ENCODE measurements at regions not wholly inside any gene's neighbourhood (a gene's known extent, or its start where the extent isn't known, plus 50 kb on each side); places are given as distances from the start of the nearest gene placed in this dataset.
"Not testable (repeated sequence)": the region's sequence is repeated elsewhere in the genome, so short reads cannot be mapped to it uniquely, and the experiment has no call there.

- Histone ChIP-seq H3K4me1 (peaks cover 8% of the 10 kb centered on the region; the same call in 1 of the 2 replicates), H3K4me3 (ENCODE audit: low read depth, low read length) (no peak overlapping the region), H3K36me3 (no peaks in the 10 kb centered on the region), H3K9me3 (no peaks in the 10 kb centered on the region), H3K27me3 (no peaks in the 10 kb centered on the region)
- DNase-seq = no peak
- TF ChIP-seq, protein P1, sequence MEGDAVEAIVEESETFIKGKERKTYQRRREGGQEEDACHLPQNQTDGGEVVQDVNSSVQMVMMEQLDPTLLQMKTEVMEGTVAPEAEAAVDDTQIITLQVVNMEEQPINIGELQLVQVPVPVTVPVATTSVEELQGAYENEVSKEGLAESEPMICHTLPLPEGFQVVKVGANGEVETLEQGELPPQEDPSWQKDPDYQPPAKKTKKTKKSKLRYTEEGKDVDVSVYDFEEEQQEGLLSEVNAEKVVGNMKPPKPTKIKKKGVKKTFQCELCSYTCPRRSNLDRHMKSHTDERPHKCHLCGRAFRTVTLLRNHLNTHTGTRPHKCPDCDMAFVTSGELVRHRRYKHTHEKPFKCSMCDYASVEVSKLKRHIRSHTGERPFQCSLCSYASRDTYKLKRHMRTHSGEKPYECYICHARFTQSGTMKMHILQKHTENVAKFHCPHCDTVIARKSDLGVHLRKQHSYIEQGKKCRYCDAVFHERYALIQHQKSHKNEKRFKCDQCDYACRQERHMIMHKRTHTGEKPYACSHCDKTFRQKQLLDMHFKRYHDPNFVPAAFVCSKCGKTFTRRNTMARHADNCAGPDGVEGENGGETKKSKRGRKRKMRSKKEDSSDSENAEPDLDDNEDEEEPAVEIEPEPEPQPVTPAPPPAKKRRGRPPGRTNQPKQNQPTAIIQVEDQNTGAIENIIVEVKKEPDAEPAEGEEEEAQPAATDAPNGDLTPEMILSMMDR (IDR thresholded peaks at IDR 0.05; ENCODE audit: low read depth, low read length) = no peak
Measured at GRCh38 chr9:89686126-89686525, 81.3 kb downstream of the GADD45G start.

GRCh38 chr9:89686621-89687020 is 81.8 kb downstream of the GADD45G start:
- TF ChIP-seq, protein P1 (IDR thresholded peaks at IDR 0.05; ENCODE audit: low read depth, low read length) = no peak
- DNase-seq = no peak
- H3K27me3 ChIP-seq = no peaks in the 10 kb centered on the region

DNA sequence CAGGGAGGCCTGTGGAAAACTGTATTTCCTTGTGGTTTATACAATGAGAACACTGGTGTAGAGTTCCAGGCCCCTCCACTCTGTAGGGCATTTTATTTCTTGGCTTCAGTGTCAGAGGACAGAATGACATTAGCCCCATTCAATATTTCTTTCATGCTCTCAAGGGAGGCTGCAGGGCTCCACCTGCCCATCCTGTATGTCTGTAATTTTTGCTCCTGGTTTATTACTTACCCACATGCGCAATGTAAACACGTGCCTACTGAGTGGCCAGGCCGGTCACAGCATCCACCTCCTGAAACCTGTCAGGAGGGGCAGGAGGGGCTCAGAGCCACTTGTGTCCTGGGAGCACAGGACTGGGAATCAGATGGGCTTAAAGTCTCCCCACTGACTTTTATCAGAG is 82.4 kb downstream of the GADD45G start:
- Histone ChIP-seq H3K36me3 (no peaks in the 10 kb centered on the region), H3K4me1 (peaks cover 8% of the 10 kb centered on the region; the same call in 1 of the 2 replicates), H3K9me3 (no peaks in the 10 kb centered on the region), H3K27me3 (no peaks in the 10 kb centered on the region), H3K4me3 (ENCODE audit: low read depth, low read length) (no peak overlapping the region)
- TF ChIP-seq, protein P1 (IDR thresholded peaks at IDR 0.05; ENCODE audit: low read depth, low read length) = no peak
- DNase-seq = no peak

More at GRCh38 chr9:89686621-89687020, 81.8 kb downstream of the GADD45G start:
- Histone ChIP-seq H3K9me3 (no peaks in the 10 kb centered on the region), H3K4me1 (peaks cover 8% of the 10 kb centered on the region; the same call in 1 of the 2 replicates), H3K4me3 (ENCODE audit: low read depth, low read length) (no peak overlapping the region), H3K36me3 (no peaks in the 10 kb centered on the region)

GRCh38 chr9:89687848-89688247 is 83.0 kb downstream of the GADD45G start:
- no peaks in the 10 kb centered on the region for H3K9me3 ChIP-seq
- no peak for DNase-seq
- H3K4me1 ChIP-seq = peaks cover 8% of the 10 kb centered on the region; the same call in 1 of the 2 replicates
- H3K36me3 ChIP-seq = no peaks in the 10 kb centered on the region
- H3K27me3 ChIP-seq = no peaks in the 10 kb centered on the region
- H3K4me3 ChIP-seq (ENCODE audit: low read depth, low read length) = no peak overlapping the region
- TF ChIP-seq, protein P1 (IDR thresholded peaks at IDR 0.05; ENCODE audit: low read depth, low read length) = no peak

- H3K9me3 ChIP-seq; H3K36me3 ChIP-seq; H3K4me3 ChIP-seq (ENCODE audit: low read depth, low read length); H3K4me1 ChIP-seq; DNase-seq; H3K27me3 ChIP-seq: not testable (repeated sequence)
Measured at GRCh38 chr9:89689321-89689720, 84.5 kb downstream of the GADD45G start.

- no peaks in the 10 kb centered on the region for H3K9me3 ChIP-seq
- no peak for DNase-seq
Measured at GRCh38 chr9:89690334-89690912, 85.6 kb downstream of the GADD45G start.

More at GRCh38 chr9:89690334-89690912, 85.6 kb downstream of the GADD45G start:
- Histone ChIP-seq H3K27me3 (no peaks in the 10 kb centered on the region), H3K36me3 (no peaks in the 10 kb centered on the region), H3K4me1 (peaks cover 3% of the 10 kb centered on the region; the same call in 1 of the 2 replicates), H3K4me3 (ENCODE audit: low read depth, low read length) (no peak overlapping the region)
- TF ChIP-seq, protein P1 (IDR thresholded peaks at IDR 0.05; ENCODE audit: low read depth, low read length) = no peak
